ENCODE measurements at regions not wholly inside any gene's neighbourhood (a gene's known extent, or its start where the extent isn't known, plus 50 kb on each side); places are given as distances from the start of the nearest gene placed in this dataset.
"Not testable (repeated sequence)": the region's sequence is repeated elsewhere in the genome, so short reads cannot be mapped to it uniquely, and the experiment has no call there.

GRCh38 chr1:79976287-79976686, 969.8 kb upstream of the ADGRL4 start:
- no peak for DNase-seq (ENCODE audit: low read depth in 2 of 3, low spot score in 2 of 3)

- no peak for DNase-seq (ENCODE audit: low read depth in 2 of 3, low spot score in 2 of 3)
These were observed 968.1 kb upstream of the ADGRL4 start for GRCh38 chr1:79974659-79975058.

- no peak for DNase-seq (ENCODE audit: low read depth in 2 of 3, low spot score in 2 of 3)
These were observed 963.4 kb upstream of the ADGRL4 start for GRCh38 chr1:79969886-79970285.

GRCh38 chr1:79966438-79966837, 959.9 kb upstream of the ADGRL4 start:
- no peak for DNase-seq (ENCODE audit: low read depth in 2 of 3, low spot score in 2 of 3)

- no peak for DNase-seq (ENCODE audit: low read depth in 2 of 3, low spot score in 2 of 3)
These were observed 953.1 kb upstream of the ADGRL4 start for GRCh38 chr1:79959635-79960034.

GRCh38 chr1:79955966-79956365, 949.4 kb upstream of the ADGRL4 start:
- no peak for DNase-seq (ENCODE audit: low read depth in 2 of 3, low spot score in 2 of 3)

GRCh38 chr1:79950511-79950910, 944.0 kb upstream of the ADGRL4 start:
- DNase-seq (ENCODE audit: low read depth in 2 of 3, low spot score in 2 of 3) = no peak

- DNase-seq (ENCODE audit: low read depth in 2 of 3, low spot score in 2 of 3) = no peak
These were observed 938.9 kb upstream of the ADGRL4 start for GRCh38 chr1:79945391-79945790.

GRCh38 chr1:79929356-79929755, 922.8 kb upstream of the ADGRL4 start:
- no peak for DNase-seq (ENCODE audit: low read depth in 2 of 3, low spot score in 2 of 3)

- no peak for DNase-seq (ENCODE audit: low read depth in 2 of 3, low spot score in 2 of 3)
These were observed 922.4 kb upstream of the ADGRL4 start for GRCh38 chr1:79928901-79929300.

GRCh38 chr1:79920960-79921669, 914.6 kb upstream of the ADGRL4 start:
- no peak for DNase-seq (ENCODE audit: low read depth in 2 of 3, low spot score in 2 of 3)

- no peak for DNase-seq (ENCODE audit: low read depth in 2 of 3, low spot score in 2 of 3)
These were observed 908.4 kb upstream of the ADGRL4 start for GRCh38 chr1:79914896-79915295.

- no peak for DNase-seq (ENCODE audit: low read depth in 2 of 3, low spot score in 2 of 3)
These were observed 906.3 kb upstream of the ADGRL4 start for GRCh38 chr1:79912813-79913212.

- DNase-seq (ENCODE audit: low read depth in 2 of 3, low spot score in 2 of 3) = no peak
These were observed 896.8 kb upstream of the ADGRL4 start for GRCh38 chr1:79903321-79903720.

GRCh38 chr1:79902418-79902817, 895.9 kb upstream of the ADGRL4 start:
- no peak for DNase-seq (ENCODE audit: low read depth in 2 of 3, low spot score in 2 of 3)

- no peak for DNase-seq (ENCODE audit: low read depth in 2 of 3, low spot score in 2 of 3)
These were observed 893.4 kb upstream of the ADGRL4 start for GRCh38 chr1:79899914-79900313.

GRCh38 chr1:79896140-79896539, 889.6 kb upstream of the ADGRL4 start:
- no peak for DNase-seq (ENCODE audit: low read depth in 2 of 3, low spot score in 2 of 3)

- no peak for DNase-seq (ENCODE audit: low read depth in 2 of 3, low spot score in 2 of 3)
These were observed 889.0 kb upstream of the ADGRL4 start for GRCh38 chr1:79895573-79895972.

GRCh38 chr1:79894129-79894528, 887.6 kb upstream of the ADGRL4 start:
- not testable (repeated sequence) for DNase-seq (ENCODE audit: low read depth in 2 of 3, low spot score in 2 of 3)

- no peak for DNase-seq (ENCODE audit: low read depth in 2 of 3, low spot score in 2 of 3)
These were observed 880.5 kb upstream of the ADGRL4 start for GRCh38 chr1:79887059-79887458.

- no peak for DNase-seq (ENCODE audit: low read depth in 2 of 3, low spot score in 2 of 3)
These were observed 878.6 kb upstream of the ADGRL4 start for GRCh38 chr1:79885101-79885500.

GRCh38 chr1:79877086-79877485, 870.6 kb upstream of the ADGRL4 start:
- no peak for DNase-seq (ENCODE audit: low read depth in 2 of 3, low spot score in 2 of 3)

GRCh38 chr1:79875187-79875586, 868.7 kb upstream of the ADGRL4 start:
- no peak for DNase-seq (ENCODE audit: low read depth in 2 of 3, low spot score in 2 of 3)
